ENCODE measurements at regions not wholly inside any gene's neighbourhood (a gene's known extent, or its start where the extent isn't known, plus 50 kb on each side); places are given as distances from the start of the nearest gene placed in this dataset.

DNA sequence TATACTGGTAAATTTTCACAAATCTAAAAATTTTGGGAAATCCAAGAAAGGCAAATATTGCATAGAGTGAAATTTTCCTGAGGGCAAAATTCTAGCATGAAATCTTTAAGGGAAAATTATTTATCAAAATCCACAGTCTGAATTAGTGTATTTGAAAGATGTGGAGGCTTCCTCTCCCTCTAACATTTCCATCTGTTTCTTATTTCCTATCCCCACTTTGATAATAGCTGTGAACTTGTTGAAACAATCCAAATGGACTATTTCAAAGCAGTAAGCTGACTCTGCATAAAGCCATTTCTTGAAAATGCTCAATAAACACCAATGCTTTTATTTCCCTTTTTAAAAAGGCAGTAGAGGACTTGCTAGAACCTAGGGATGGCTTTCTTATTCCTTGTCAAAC is 107.3 kb upstream of the PABPC4L start:
- Histone ChIP-seq H4K8ac (ENCODE audit: low read depth, low read length) (no peak overlapping the region), H3K79me2 (ENCODE audit: control insufficient read depth, insufficient read depth, low read length) (no peaks in the 10 kb centered on the region)

DNA sequence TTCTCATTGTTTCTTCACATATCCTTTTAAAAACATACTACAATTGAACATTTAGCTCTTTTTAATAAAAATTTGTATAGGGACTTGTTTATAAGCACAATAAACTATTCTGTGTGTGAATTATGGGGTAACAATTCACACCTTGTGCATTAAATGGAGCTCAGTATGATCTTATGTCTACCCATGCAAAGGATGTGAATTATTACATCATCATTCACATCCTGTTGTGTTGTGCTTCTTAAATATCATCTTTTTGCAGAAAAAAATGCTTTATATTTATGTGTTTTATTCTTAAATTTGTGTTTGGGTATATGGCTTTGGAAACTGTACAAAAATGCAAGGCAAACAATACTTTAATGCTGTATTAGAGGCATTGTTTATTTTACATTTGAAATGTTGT is 96.7 kb upstream of the PABPC4L start:
- Histone ChIP-seq H3K27ac (ENCODE audit: low read depth, low read length) (no peak overlapping the region), H2BK5ac (ENCODE audit: low read length) (no peak overlapping the region), H3K4me1 (ENCODE audit: control insufficient read depth, low read depth, low read length) (no peaks in the 10 kb centered on the region), H3K4ac (ENCODE audit: low read depth, low read length) (no peak overlapping the region), H2BK15ac (replicated peaks; ENCODE audit: low read depth) (no peak overlapping the region), H3K36me3 (ENCODE audit: control insufficient read depth, insufficient read depth, low read length) (no peaks in the 10 kb centered on the region), H3K23ac (ENCODE audit: low read length) (no peak overlapping the region), H3K56ac (ENCODE audit: low read length) (no peak overlapping the region), H3K4me3 (ENCODE audit: low read length) (no peak overlapping the region), H2BK120ac (ENCODE audit: low read depth, low read length) (no peak overlapping the region), H3K27me3 (ENCODE audit: insufficient read depth, low read length, poor library complexity) (no peaks in the 10 kb centered on the region), H3K79me1 (ENCODE audit: low read length) (no peaks in the 10 kb centered on the region), H4K8ac (ENCODE audit: low read depth, low read length) (no peak overlapping the region), H3K4me2 (ENCODE audit: low read length) (no peak overlapping the region), H4K5ac (ENCODE audit: low read length) (no peak overlapping the region), H3K18ac (ENCODE audit: low read length) (no peak overlapping the region), H3K9ac (ENCODE audit: low read length) (no peak overlapping the region), H2AK5ac (ENCODE audit: low read length) (no peak overlapping the region), H3K79me2 (ENCODE audit: control insufficient read depth, insufficient read depth, low read length) (no peaks in the 10 kb centered on the region)
- no peak for DNase-seq

More for the DNA sequence above, 107.3 kb upstream of the PABPC4L start:
- H3K36me3 ChIP-seq (ENCODE audit: control insufficient read depth, insufficient read depth, low read length) = no peaks in the 10 kb centered on the region
- no peak overlapping the region for H3K9ac ChIP-seq (ENCODE audit: low read length)
- no peak overlapping the region for H3K4ac ChIP-seq (ENCODE audit: low read depth, low read length)
- no peak overlapping the region for H2BK5ac ChIP-seq (ENCODE audit: low read length)
- no peak overlapping the region for H2BK15ac ChIP-seq (replicated peaks; ENCODE audit: low read depth)
- H3K27me3 ChIP-seq (ENCODE audit: insufficient read depth, low read length, poor library complexity) = no peaks in the 10 kb centered on the region
- no peak overlapping the region for H3K56ac ChIP-seq (ENCODE audit: low read length)
- no peaks in the 10 kb centered on the region for H3K79me1 ChIP-seq (ENCODE audit: low read length)
- H3K18ac ChIP-seq (ENCODE audit: low read length) = no peak overlapping the region
- no peak overlapping the region for H2AK5ac ChIP-seq (ENCODE audit: low read length)
- no peak overlapping the region for H4K5ac ChIP-seq (ENCODE audit: low read length)
- DNase-seq = no peak
- H3K4me1 ChIP-seq (ENCODE audit: control insufficient read depth, low read depth, low read length) = no peaks in the 10 kb centered on the region
- no peak overlapping the region for H3K4me2 ChIP-seq (ENCODE audit: low read length)
- H3K27ac ChIP-seq (ENCODE audit: low read depth, low read length) = no peak overlapping the region
- no peak overlapping the region for H2BK120ac ChIP-seq (ENCODE audit: low read depth, low read length)
- H3K23ac ChIP-seq (ENCODE audit: low read length) = no peak overlapping the region
- H3K4me3 ChIP-seq (ENCODE audit: low read length) = no peak overlapping the region

DNA sequence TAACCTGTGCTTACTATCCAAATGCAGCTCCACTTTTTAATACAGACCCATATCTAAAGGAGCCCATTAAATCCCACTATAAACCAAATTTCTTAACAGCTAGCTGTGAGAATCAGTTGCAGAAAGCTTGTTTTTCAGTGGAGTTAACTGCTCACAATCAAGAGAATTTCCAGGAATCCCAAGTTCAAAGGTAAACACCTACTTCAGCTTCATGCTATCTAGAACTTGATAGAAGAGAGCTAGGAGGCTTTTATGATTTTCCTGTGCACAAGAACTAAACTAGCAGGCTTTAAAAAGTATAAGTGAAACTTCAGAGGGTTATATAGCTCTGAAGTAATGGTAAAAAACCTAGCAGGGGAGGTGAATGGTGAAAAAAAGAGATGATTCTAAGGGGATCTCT is 96.2 kb upstream of the PABPC4L start:
- no peak overlapping the region for H2BK15ac ChIP-seq (replicated peaks; ENCODE audit: low read depth)
- no peaks in the 10 kb centered on the region for H3K79me1 ChIP-seq (ENCODE audit: low read length)
- no peak overlapping the region for H4K5ac ChIP-seq (ENCODE audit: low read length)
- no peak overlapping the region for H3K27ac ChIP-seq (ENCODE audit: low read depth, low read length)
- no peak overlapping the region for H2BK120ac ChIP-seq (ENCODE audit: low read depth, low read length)
- H3K56ac ChIP-seq (ENCODE audit: low read length) = no peak overlapping the region
- H3K18ac ChIP-seq (ENCODE audit: low read length) = no peak overlapping the region
- no peaks in the 10 kb centered on the region for H3K27me3 ChIP-seq (ENCODE audit: insufficient read depth, low read length, poor library complexity)
- no peak overlapping the region for H3K4ac ChIP-seq (ENCODE audit: low read depth, low read length)
- H2BK5ac ChIP-seq (ENCODE audit: low read length) = no peak overlapping the region
- no peak overlapping the region for H3K4me2 ChIP-seq (ENCODE audit: low read length)
- DNase-seq = no peak
- H3K36me3 ChIP-seq (ENCODE audit: control insufficient read depth, insufficient read depth, low read length) = no peaks in the 10 kb centered on the region
- H3K4me3 ChIP-seq (ENCODE audit: low read length) = no peak overlapping the region
- H4K8ac ChIP-seq (ENCODE audit: low read depth, low read length) = no peak overlapping the region
- H3K9ac ChIP-seq (ENCODE audit: low read length) = no peak overlapping the region
- no peaks in the 10 kb centered on the region for H3K79me2 ChIP-seq (ENCODE audit: control insufficient read depth, insufficient read depth, low read length)
- no peak overlapping the region for H2AK5ac ChIP-seq (ENCODE audit: low read length)
- H3K23ac ChIP-seq (ENCODE audit: low read length) = no peak overlapping the region
- H3K4me1 ChIP-seq (ENCODE audit: control insufficient read depth, low read depth, low read length) = no peaks in the 10 kb centered on the region

DNA sequence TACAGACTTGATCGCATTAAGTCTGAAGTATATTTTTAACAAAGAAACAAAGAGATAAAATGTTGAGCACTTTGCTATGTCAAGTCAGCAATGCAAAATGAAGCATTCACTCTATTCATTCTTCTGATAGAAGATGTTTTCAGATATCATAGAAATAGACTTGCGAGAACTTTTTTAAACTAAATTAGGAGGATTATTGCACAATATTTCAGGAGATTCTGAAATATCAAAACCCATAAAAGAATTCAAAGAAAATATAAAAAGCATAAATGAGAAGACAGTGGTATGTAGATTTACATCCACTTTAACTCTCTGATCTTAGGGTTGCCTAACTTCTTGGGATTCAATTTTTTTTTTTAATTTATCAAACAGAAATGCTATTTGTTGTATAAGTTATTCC is 81.1 kb upstream of the PABPC4L start:
- H3K4me1 ChIP-seq (ENCODE audit: control insufficient read depth, low read depth, low read length) = no peaks in the 10 kb centered on the region
- no peak overlapping the region for H3K9ac ChIP-seq (ENCODE audit: low read length)
- whole genome bisulfite sequencing (ENCODE audit: extremely low coverage, insufficient coverage, low lambda C conversion rate) = no CpG with 5 or more reads among the region's 2 CpGs

DNA sequence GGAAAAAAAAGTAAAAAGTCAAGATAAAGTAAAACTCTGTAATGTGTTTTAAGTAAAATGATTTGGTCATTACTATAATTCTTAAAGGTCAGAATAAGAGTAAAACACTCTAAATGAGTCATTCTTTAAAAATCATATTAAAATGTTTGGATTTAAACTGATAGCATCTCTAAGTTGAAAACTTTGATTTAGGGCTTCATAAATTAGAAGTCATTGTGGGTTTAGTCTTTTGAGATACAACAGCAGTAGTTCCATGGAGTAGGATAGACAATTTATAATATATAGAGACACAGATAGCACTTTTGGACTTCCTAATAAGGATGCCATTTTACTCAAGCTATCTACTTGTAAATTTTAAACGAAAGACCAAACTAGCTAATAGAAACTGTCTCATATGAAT is 77.1 kb upstream of the PABPC4L start:
- Histone ChIP-seq H2BK120ac (ENCODE audit: low read depth, low read length) (no peak overlapping the region), H3K4ac (ENCODE audit: low read depth, low read length) (no peak overlapping the region), H2BK5ac (ENCODE audit: low read length) (no peak overlapping the region), H3K23ac (ENCODE audit: low read length) (no peak overlapping the region), H3K27ac (ENCODE audit: low read depth, low read length) (no peak overlapping the region), H3K4me2 (ENCODE audit: low read length) (no peak overlapping the region), H3K4me3 (ENCODE audit: low read length) (no peak overlapping the region), H3K4me1 (ENCODE audit: control insufficient read depth, low read depth, low read length) (no peaks in the 10 kb centered on the region), H3K36me3 (ENCODE audit: control insufficient read depth, insufficient read depth, low read length) (no peaks in the 10 kb centered on the region), H3K9ac (ENCODE audit: low read length) (no peak overlapping the region), H2AK5ac (ENCODE audit: low read length) (no peak overlapping the region), H4K5ac (ENCODE audit: low read length) (no peak overlapping the region), H3K27me3 (ENCODE audit: insufficient read depth, low read length, poor library complexity) (no peaks in the 10 kb centered on the region), H3K18ac (ENCODE audit: low read length) (no peak overlapping the region), H2BK15ac (replicated peaks; ENCODE audit: low read depth) (no peak overlapping the region), H3K79me2 (ENCODE audit: control insufficient read depth, insufficient read depth, low read length) (no peaks in the 10 kb centered on the region), H3K79me1 (ENCODE audit: low read length) (no peaks in the 10 kb centered on the region), H4K8ac (ENCODE audit: low read depth, low read length) (no peak overlapping the region), H3K56ac (ENCODE audit: low read length) (no peak overlapping the region)
- no peak for DNase-seq
- no CpG with 5 or more reads among the region's 1 CpG for WGBS (ENCODE audit: extremely low coverage, insufficient coverage, low lambda C conversion rate)

More for the DNA sequence above, 81.1 kb upstream of the PABPC4L start:
- Histone ChIP-seq H3K4ac (ENCODE audit: low read depth, low read length) (no peak overlapping the region), H3K27me3 (ENCODE audit: insufficient read depth, low read length, poor library complexity) (no peaks in the 10 kb centered on the region), H3K4me2 (ENCODE audit: low read length) (no peak overlapping the region), H3K79me1 (ENCODE audit: low read length) (no peaks in the 10 kb centered on the region), H3K18ac (ENCODE audit: low read length) (no peak overlapping the region), H3K36me3 (ENCODE audit: control insufficient read depth, insufficient read depth, low read length) (no peaks in the 10 kb centered on the region), H3K27ac (ENCODE audit: low read depth, low read length) (no peak overlapping the region), H3K79me2 (ENCODE audit: control insufficient read depth, insufficient read depth, low read length) (no peaks in the 10 kb centered on the region), H2BK15ac (replicated peaks; ENCODE audit: low read depth) (no peak overlapping the region), H2AK5ac (ENCODE audit: low read length) (no peak overlapping the region), H3K4me3 (ENCODE audit: low read length) (no peak overlapping the region), H4K8ac (ENCODE audit: low read depth, low read length) (no peak overlapping the region), H2BK5ac (ENCODE audit: low read length) (no peak overlapping the region), H3K56ac (ENCODE audit: low read length) (no peak overlapping the region), H3K23ac (ENCODE audit: low read length) (no peak overlapping the region), H2BK120ac (ENCODE audit: low read depth, low read length) (no peak overlapping the region), H4K5ac (ENCODE audit: low read length) (no peak overlapping the region)
- DNase-seq = no peak

DNA sequence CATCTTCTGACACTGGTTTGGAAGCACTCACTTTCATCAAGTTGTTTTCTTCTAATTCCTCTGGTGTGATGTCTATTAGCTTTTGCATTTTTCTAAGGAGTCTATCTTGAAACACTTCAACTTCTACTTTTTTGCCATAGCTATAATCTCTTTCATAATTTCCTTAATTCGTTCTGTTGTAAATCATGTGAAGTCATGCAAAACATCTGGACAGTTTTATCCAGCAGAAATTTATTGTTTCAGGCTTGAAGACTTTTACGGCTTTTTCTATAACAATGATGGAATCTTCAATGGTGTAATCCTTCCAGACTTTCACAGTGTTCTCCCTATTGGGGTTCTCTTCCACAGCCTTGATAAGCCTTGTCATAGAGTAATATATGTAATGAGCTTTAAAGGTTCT is 74.9 kb upstream of the PABPC4L start:
- H4K5ac ChIP-seq (ENCODE audit: low read length) = no peak overlapping the region
- H3K4me3 ChIP-seq (ENCODE audit: low read length) = no peak overlapping the region
- H3K27ac ChIP-seq (ENCODE audit: low read depth, low read length) = no peak overlapping the region
- no peak overlapping the region for H2BK5ac ChIP-seq (ENCODE audit: low read length)
- H3K79me1 ChIP-seq (ENCODE audit: low read length) = no peaks in the 10 kb centered on the region
- no peak overlapping the region for H3K4ac ChIP-seq (ENCODE audit: low read depth, low read length)
- no peaks in the 10 kb centered on the region for H3K79me2 ChIP-seq (ENCODE audit: control insufficient read depth, insufficient read depth, low read length)
- no peak overlapping the region for H3K23ac ChIP-seq (ENCODE audit: low read length)
- H3K36me3 ChIP-seq (ENCODE audit: control insufficient read depth, insufficient read depth, low read length) = no peaks in the 10 kb centered on the region
- no peaks in the 10 kb centered on the region for H3K4me1 ChIP-seq (ENCODE audit: control insufficient read depth, low read depth, low read length)
- no peak overlapping the region for H3K56ac ChIP-seq (ENCODE audit: low read length)
- no peak overlapping the region for H2AK5ac ChIP-seq (ENCODE audit: low read length)
- WGBS (ENCODE audit: extremely low coverage, insufficient coverage, low lambda C conversion rate) = no CpG with 5 or more reads among the region's 2 CpGs
- H3K4me2 ChIP-seq (ENCODE audit: low read length) = no peak overlapping the region
- no peak overlapping the region for H3K18ac ChIP-seq (ENCODE audit: low read length)
- H3K9ac ChIP-seq (ENCODE audit: low read length) = no peak overlapping the region
- H3K27me3 ChIP-seq (ENCODE audit: insufficient read depth, low read length, poor library complexity) = no peaks in the 10 kb centered on the region
- H2BK15ac ChIP-seq (replicated peaks; ENCODE audit: low read depth) = no peak overlapping the region
- DNase-seq = no peak
- H2BK120ac ChIP-seq (ENCODE audit: low read depth, low read length) = no peak overlapping the region
- H4K8ac ChIP-seq (ENCODE audit: low read depth, low read length) = no peak overlapping the region
